IMR-90 (cell line): ENCODE measurements at regions not wholly inside any gene's neighbourhood (a gene's known extent, or its start where the extent isn't known, plus 50 kb on each side); places are given as distances from the start of the nearest gene placed in this dataset.

ENCODE experiments used
- ATAC-seq: fragments of 200-7000 bp; cut with Tn5 transposase; 2 replicates; pipeline ENCODE4 v1.9.1; 2020; ENCODE audit warnings: low read depth, mild to moderate bottlenecking, moderate library complexity
- BruUV-seq: library from RNA; stranded (reverse); fragments of 400-500 nt; replicated peaks from 2 replicates; lab custom pipeline; 2021; lab: Mats Ljungman, UMichigan
- CTCF ChIA-PET: fragments of 300-600 bp; formaldehyde crosslinking; extraction: SDS; loops from one replicate; lab custom pipeline; 2021; ENCODE audit warnings: antibody characterized with exemption; lab: Yijun Ruan, JAX
- POLR2A ChIA-PET: fragments of 300-600 bp; sonication (Branson Sonifier 250); formaldehyde crosslinking; loops from one replicate; lab custom pipeline; 2022; ENCODE audit warnings: antibody characterized with exemption; ENCODE audit not compliant: unreplicated experiment; lab: Charles Lee
- DNase-seq: peaks from one replicate; pipeline ENCODE4 v3.0.0; 2013
- H2AFZ ChIP-seq: replicated peaks from 2 replicates; pipeline ENCODE3; 2013; ENCODE audit warnings: low read length, mild to moderate bottlenecking; ENCODE audit not compliant: poor library complexity
- H2AK5ac ChIP-seq: 2 replicates; pipeline ENCODE4 v1.6.1; 2013; ENCODE audit warnings: low read depth, low read length, inconsistent platforms
- H2AK9ac ChIP-seq: replicated peaks from 2 replicates; pipeline ENCODE3; 2013; ENCODE audit warnings: mild to moderate bottlenecking, low read depth, low read length, moderate library complexity; ENCODE audit not compliant: poor library complexity
- H2BK120ac ChIP-seq: 2 replicates; pipeline ENCODE4 v1.6.1; 2013; ENCODE audit warnings: low read depth, low read length, inconsistent platforms
- H2BK15ac ChIP-seq: 3 replicates; pipeline ENCODE4 v1.6.1; 2013; ENCODE audit warnings: low read depth, low read length, inconsistent platforms
- H2BK20ac ChIP-seq: 2 replicates; pipeline ENCODE4 v1.6.1; 2013; ENCODE audit warnings: low read depth, mild to moderate bottlenecking, inconsistent platforms, low read length, moderate library complexity
- H2BK5ac ChIP-seq: 2 replicates; pipeline ENCODE4 v1.6.1; 2013; ENCODE audit warnings: mild to moderate bottlenecking, low read depth, low read length, inconsistent platforms; ENCODE audit not compliant: poor library complexity, severe bottlenecking
- H3K14ac ChIP-seq: replicated peaks from 2 replicates; pipeline ENCODE4 v1.6.1; 2013; ENCODE audit warnings: low read depth, low read length, inconsistent platforms
- H3K18ac ChIP-seq: 2 replicates; pipeline ENCODE4 v1.6.1; 2013; ENCODE audit warnings: low read depth, low read length, control low read depth
- H3K23ac ChIP-seq: 2 replicates; pipeline ENCODE4 v1.6.1; 2013; ENCODE audit warnings: low read depth, low read length, inconsistent platforms
- H3K27ac ChIP-seq: 2 replicates; pipeline ENCODE4 v1.5.1; 2013; ENCODE audit warnings: mild to moderate bottlenecking, control low read depth, low read length; ENCODE audit not compliant: insufficient read depth
- H3K27me3 ChIP-seq: 2 replicates; pipeline ENCODE4 v1.6.1; 2013; ENCODE audit warnings: low read length; ENCODE audit not compliant: control insufficient read depth, insufficient read depth
- H3K36me3 ChIP-seq: 2 replicates; pipeline ENCODE4 v1.6.1; 2013; ENCODE audit warnings: low read length, mixed read lengths; ENCODE audit not compliant: control insufficient read depth, insufficient read depth
- H3K4ac ChIP-seq: 2 replicates; pipeline ENCODE4 v1.6.1; 2013; ENCODE audit warnings: low read depth, low read length, inconsistent platforms
- H3K4me1 ChIP-seq: 2 replicates; pipeline ENCODE4 v1.6.1; 2013; ENCODE audit warnings: low read length, mixed read lengths; ENCODE audit not compliant: control insufficient read depth, insufficient read depth
- H3K4me2 ChIP-seq: 2 replicates; pipeline ENCODE4 v1.6.1; 2013; ENCODE audit warnings: low read depth, mild to moderate bottlenecking, control low read depth, low read length, moderate library complexity
- H3K4me3 ChIP-seq: 2 replicates; pipeline ENCODE4 v1.5.1; 2013; ENCODE audit warnings: low read depth, mild to moderate bottlenecking, control low read depth, low read length, moderate library complexity; ENCODE audit not compliant: insufficient read depth
- H3K56ac ChIP-seq: 2 replicates; pipeline ENCODE4 v1.6.1; 2013; ENCODE audit warnings: low read length, inconsistent platforms; ENCODE audit not compliant: insufficient read depth; ENCODE audit errors: extremely low read depth
- H3K79me1 ChIP-seq, 2 experiments: 2 replicates each; pipeline ENCODE4 v1.6.1; 2013; ENCODE audit warnings: low read length in 2 of 2, inconsistent platforms in 1 of 2, low read depth in 1 of 2
- H3K9ac ChIP-seq: 2 replicates; pipeline ENCODE4 v1.6.1; 2013; ENCODE audit warnings: low read depth, low read length, control low read depth
- H3K9me1 ChIP-seq: 2 replicates; pipeline ENCODE4 v1.6.1; 2013; ENCODE audit warnings: low read length, inconsistent platforms; ENCODE audit not compliant: insufficient read depth
- H3K9me3 ChIP-seq: 2 replicates; pipeline ENCODE4 v1.6.1; 2013; ENCODE audit warnings: low read length; ENCODE audit not compliant: control insufficient read depth, insufficient read depth
- H4K20me1 ChIP-seq: 2 replicates; pipeline ENCODE4 v1.6.1; 2013; ENCODE audit warnings: low read length, inconsistent platforms; ENCODE audit not compliant: insufficient read depth
- H4K5ac ChIP-seq: 2 replicates; pipeline ENCODE4 v1.6.1; 2013; ENCODE audit warnings: mild to moderate bottlenecking, low read depth, low read length, control low read depth
- H4K8ac ChIP-seq, 2 experiments: 2 replicates each; pipeline ENCODE4 v1.6.1; 2013; ENCODE audit warnings: low read depth in 2 of 2, low read length in 2 of 2, control low read depth in 1 of 2, inconsistent platforms in 1 of 2
- H4K91ac ChIP-seq: 2 replicates; pipeline ENCODE4 v1.6.1; 2013; ENCODE audit warnings: low read depth, low read length, inconsistent platforms; ENCODE audit not compliant: insufficient read depth
- BHLHE40 ChIP-seq: fragments of 150-350 bp; IDR thresholded peaks from 2 replicates; pipeline ENCODE4 v1.6.1; 2016; ENCODE audit warnings: mild to moderate bottlenecking, low read depth, low read length
- CEBPB ChIP-seq: IDR thresholded peaks from 2 replicates; pipeline ENCODE4 v1.6.1; 2012; ENCODE audit warnings: low read depth, low read length, improper control_type of control experiment
- MAFK ChIP-seq: IDR thresholded peaks from 2 replicates; pipeline ENCODE4 v1.6.1; 2012; ENCODE audit warnings: low read depth, low read length, improper control_type of control experiment
- MAZ ChIP-seq: IDR thresholded peaks from 2 replicates; pipeline ENCODE4 v1.6.1; 2012; ENCODE audit warnings: low read depth, mild to moderate bottlenecking, low read length, improper control_type of control experiment, moderate library complexity, borderline replicate concordance
- MXI1 ChIP-seq: IDR thresholded peaks from 2 replicates; pipeline ENCODE4 v1.6.1; 2012; ENCODE audit warnings: low read depth, mild to moderate bottlenecking, low read length, moderate library complexity, borderline replicate concordance
- NFE2L2 ChIP-seq: fragments of 150-350 bp; IDR thresholded peaks from 2 replicates; pipeline ENCODE4 v1.6.1; 2016; ENCODE audit warnings: low read depth, mild to moderate bottlenecking, low read length
- POLR2A ChIP-seq: IDR thresholded peaks from 2 replicates; pipeline ENCODE4 v1.6.1; 2012; ENCODE audit warnings: mild to moderate bottlenecking, low read depth, low read length
- RAD21 ChIP-seq: IDR thresholded peaks from 2 replicates; pipeline ENCODE4 v1.6.1; 2012; ENCODE audit warnings: low read length, improper control_type of control experiment
- RCOR1 ChIP-seq: IDR thresholded peaks from 2 replicates; pipeline ENCODE4 v1.6.1; 2012; ENCODE audit warnings: mild to moderate bottlenecking, low read length, improper control_type of control experiment; ENCODE audit not compliant: insufficient replicate concordance
- RFX5 ChIP-seq: IDR thresholded peaks from 2 replicates; pipeline ENCODE4 v1.8.0; 2012; ENCODE audit warnings: low read depth, mild to moderate bottlenecking, low read length, moderate library complexity
- SMC3 ChIP-seq: fragments of 150-350 bp; IDR thresholded peaks from 2 replicates; pipeline ENCODE4 v1.6.1; 2016; ENCODE audit warnings: low read depth, mild to moderate bottlenecking, antibody characterized with exemption, low read length, moderate library complexity
- WGBS, 2 experiments: methylation state at CpG; one replicate each; pipeline versions ENCODE4 v1.1.5 to v1.1.7; 2013; ENCODE audit warnings: missing lambda C conversion rate in 2 of 2; ENCODE audit not compliant: insufficient read length in 1 of 2; ENCODE audit errors: extremely low coverage in 2 of 2; 5-methylcytosine and 5-hydroxymethylcytosine counted together
- dilution Hi-C: fragments of 300-500 bp; cut with HindIII; formaldehyde crosslinking; loops from one replicate; pipeline ENCODE4 v1.14.3; 2018; ENCODE audit warnings: low sequenced_read_pairs; ENCODE audit not compliant: unreplicated experiment
- in situ Hi-C: fragments of 300-500 bp; cut with MboI; formaldehyde crosslinking; loops from 3 replicates; pipeline ENCODE4 v1.14.3; 2019; ENCODE audit warnings: low sequenced_read_pairs, inconsistent platforms, mixed read lengths
- intact Hi-C: fragments of 100-400 bp; cut with micrococcal nuclease; formaldehyde crosslinking; loops from 2 replicates; pipeline ENCODE4 v1.10.0; 2022
- TF ChIP-seq, protein P1 (sequence below): conservative IDR thresholded peaks from 2 replicates; pipeline ENCODE4 v1.5.1; 2012; ENCODE audit warnings: mild to moderate bottlenecking, low read depth, low read length, improper control_type of control experiment
- TF ChIP-seq, protein P2 (sequence below): fragments of 150-350 bp; IDR thresholded peaks from 2 replicates; pipeline ENCODE4 v1.6.1; 2016; ENCODE audit warnings: low read depth, mild to moderate bottlenecking, low read length, moderate library complexity, borderline replicate concordance

DNA sequence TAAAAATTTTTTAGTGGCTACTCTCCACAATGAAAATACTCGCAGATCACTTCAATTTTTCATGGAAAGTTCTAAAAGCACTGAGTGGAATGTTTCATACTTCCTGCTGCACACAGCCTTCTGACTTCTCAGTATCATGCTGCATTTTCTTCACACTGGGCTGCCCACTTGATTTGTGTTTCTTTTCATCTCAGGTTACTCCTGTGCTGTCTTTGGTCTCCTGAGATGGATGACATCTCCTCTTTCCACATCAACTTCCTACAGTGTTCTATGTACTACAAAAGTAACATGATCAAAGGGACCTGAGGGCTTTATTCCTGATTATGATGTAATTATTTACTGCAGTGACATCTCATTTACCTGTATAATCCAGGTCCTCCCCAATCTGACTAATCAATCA lies 927.7 kb downstream of the ROBO2 start:
- no TSS peak for BruUV-seq
- H2BK120ac ChIP-seq, result no peak overlapping the region
- no peak overlapping the region for H3K14ac ChIP-seq
- no peak overlapping the region for H2BK5ac ChIP-seq
- intact Hi-C loops (no loop called here), dilution Hi-C loops (no loop called here), in situ Hi-C loops (no loop called here)
- H3K4me3 ChIP-seq, result no peak overlapping the region
- ChIA-PET POLR2A (no interaction called here), CTCF (no interaction called here)
- no peak overlapping the region for H4K8ac ChIP-seq
- H3K9me1 ChIP-seq, result no peaks in the 10 kb centered on the region
- TF ChIP-seq, protein P1, sequence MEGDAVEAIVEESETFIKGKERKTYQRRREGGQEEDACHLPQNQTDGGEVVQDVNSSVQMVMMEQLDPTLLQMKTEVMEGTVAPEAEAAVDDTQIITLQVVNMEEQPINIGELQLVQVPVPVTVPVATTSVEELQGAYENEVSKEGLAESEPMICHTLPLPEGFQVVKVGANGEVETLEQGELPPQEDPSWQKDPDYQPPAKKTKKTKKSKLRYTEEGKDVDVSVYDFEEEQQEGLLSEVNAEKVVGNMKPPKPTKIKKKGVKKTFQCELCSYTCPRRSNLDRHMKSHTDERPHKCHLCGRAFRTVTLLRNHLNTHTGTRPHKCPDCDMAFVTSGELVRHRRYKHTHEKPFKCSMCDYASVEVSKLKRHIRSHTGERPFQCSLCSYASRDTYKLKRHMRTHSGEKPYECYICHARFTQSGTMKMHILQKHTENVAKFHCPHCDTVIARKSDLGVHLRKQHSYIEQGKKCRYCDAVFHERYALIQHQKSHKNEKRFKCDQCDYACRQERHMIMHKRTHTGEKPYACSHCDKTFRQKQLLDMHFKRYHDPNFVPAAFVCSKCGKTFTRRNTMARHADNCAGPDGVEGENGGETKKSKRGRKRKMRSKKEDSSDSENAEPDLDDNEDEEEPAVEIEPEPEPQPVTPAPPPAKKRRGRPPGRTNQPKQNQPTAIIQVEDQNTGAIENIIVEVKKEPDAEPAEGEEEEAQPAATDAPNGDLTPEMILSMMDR, result no peak
- TF ChIP-seq MAFK (no peak), RCOR1 (no peak), BHLHE40 (no peak), RAD21 (no peak), SMC3 (no peak), POLR2A (no peak), CEBPB (no peak), RFX5 (no peak), MXI1 (no peak), MAZ (no peak), NFE2L2 (no peak)
- TF ChIP-seq, protein P2, sequence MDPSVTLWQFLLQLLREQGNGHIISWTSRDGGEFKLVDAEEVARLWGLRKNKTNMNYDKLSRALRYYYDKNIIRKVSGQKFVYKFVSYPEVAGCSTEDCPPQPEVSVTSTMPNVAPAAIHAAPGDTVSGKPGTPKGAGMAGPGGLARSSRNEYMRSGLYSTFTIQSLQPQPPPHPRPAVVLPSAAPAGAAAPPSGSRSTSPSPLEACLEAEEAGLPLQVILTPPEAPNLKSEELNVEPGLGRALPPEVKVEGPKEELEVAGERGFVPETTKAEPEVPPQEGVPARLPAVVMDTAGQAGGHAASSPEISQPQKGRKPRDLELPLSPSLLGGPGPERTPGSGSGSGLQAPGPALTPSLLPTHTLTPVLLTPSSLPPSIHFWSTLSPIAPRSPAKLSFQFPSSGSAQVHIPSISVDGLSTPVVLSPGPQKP, result no peak
- no peak overlapping the region for H2AK5ac ChIP-seq
- H3K36me3 ChIP-seq, result no peaks in the 10 kb centered on the region
- H3K4me2 ChIP-seq, result no peak overlapping the region
- H2AK9ac ChIP-seq, result no peak overlapping the region
- H3K56ac ChIP-seq, result no peak overlapping the region
- no peak overlapping the region for H2BK15ac ChIP-seq
- no peak overlapping the region for H2BK20ac ChIP-seq
- H4K20me1 ChIP-seq, result no peaks in the 10 kb centered on the region
- no peaks in the 10 kb centered on the region for H3K79me1 ChIP-seq
- no peak overlapping the region for H3K27ac ChIP-seq
- ATAC-seq, result no peak
- H4K91ac ChIP-seq, result no peak overlapping the region
- no peak overlapping the region for H4K5ac ChIP-seq
- no peak overlapping the region for H3K9ac ChIP-seq
- no peaks in the 10 kb centered on the region for H3K27me3 ChIP-seq
- no peak overlapping the region for H3K18ac ChIP-seq
- H3K9me3 ChIP-seq, result no peaks in the 10 kb centered on the region
- no peak overlapping the region for H3K4ac ChIP-seq
- no peaks in the 10 kb centered on the region for H3K4me1 ChIP-seq
- 50% methylated on average over 1 of the region's 1 CpG; no CpG with 5 or more reads in 1 of the 2 experiments for WGBS, 2 experiments
- no peak for DNase-seq
- H2AFZ ChIP-seq, result no peak overlapping the region
- H3K23ac ChIP-seq, result no peak overlapping the region
